ENCODE measurements at regions not wholly inside any gene's neighbourhood (a gene's known extent, or its start where the extent isn't known, plus 50 kb on each side); places are given as distances from the start of the nearest gene placed in this dataset.

- WGBS, 2 experiments (ENCODE audit: extremely low coverage in 1 of 2, insufficient coverage in 1 of 2, insufficient read length in 1 of 2, insufficient replicate concordance in 2 of 2, low coverage in 1 of 2, low lambda C conversion rate in 2 of 2, missing lambda C conversion rate in 1 of 2) = 66% methylated on average over 6 of the region's 6 CpGs; no CpG with 5 or more reads in 1 of the 2 experiments
- no peak overlapping the region for H2AK5ac ChIP-seq (ENCODE audit: low read depth, low read length)
- H3K14ac ChIP-seq (ENCODE audit: insufficient read length) = no peak overlapping the region
- H2BK15ac ChIP-seq (ENCODE audit: low read length) = no peak overlapping the region
- no peak overlapping the region for H2BK20ac ChIP-seq (ENCODE audit: low read length)
- H3K4me2 ChIP-seq (ENCODE audit: insufficient read depth in 1 of 2, low read depth in 2 of 2, low read length in 2 of 2) = no peak overlapping the region
- peaks cover 0 to 7% (median 1%) of the 10 kb centered on the region in 4 experiments; a peak in 4 of 7 replicates for H3K4me1 ChIP-seq (replicated peaks in 1 of 4; ENCODE audit: control insufficient read depth in 3 of 4, insufficient read depth in 4 of 4, low read length in 3 of 4)
- H3K79me2 ChIP-seq (ENCODE audit: control insufficient read depth in 1 of 2, insufficient read depth in 2 of 2, low read length in 2 of 2) = no peaks in the 10 kb centered on the region
- H2BK120ac ChIP-seq (replicated peaks; ENCODE audit: low read depth, low read length) = no peak overlapping the region
- H3K27ac ChIP-seq (ENCODE audit: low read depth, low read length) = no peak overlapping the region
- H2AFZ ChIP-seq (ENCODE audit: low read length) = no peak overlapping the region
- H3K9me3 ChIP-seq (ENCODE audit: insufficient read depth in 2 of 2, low read depth in 1 of 2, low read length in 1 of 2) = peaks cover 3 to 7% of the 10 kb centered on the region in 2 experiments; a peak in 2 of 4 replicates
- H4K5ac ChIP-seq (ENCODE audit: insufficient read length, low read depth, low read length) = no peak overlapping the region
- H3K4me3 ChIP-seq (ENCODE audit: extremely low read depth in 1 of 4, insufficient read depth in 2 of 4, low read depth in 3 of 4, low read length in 4 of 4) = no peak overlapping the region
- ChIA-PET CTCF (ENCODE audit: partially characterized antibody) (interaction anchor here (1.0 to 1.3 kb wide), 2 partner anchors 13 to 24 kb away, joined by 3 to 4 read pairs; no protein-coding TSS in a partner anchor), POLR2A (ENCODE audit: partially characterized antibody) (no interaction called here)
- H3K27me3 ChIP-seq (replicated peaks in 1 of 4; ENCODE audit: control insufficient read depth in 3 of 4, extremely low read depth in 1 of 4, insufficient read depth in 3 of 4, low read length in 3 of 4) = no peaks in the 10 kb centered on the region
- H2BK5ac ChIP-seq (ENCODE audit: low read depth, low read length) = no peak overlapping the region
- peak in 1 of 2 experiments; percentile 46 for DNase-seq (ENCODE audit: low read depth in 1 of 2, low spot score in 2 of 2)
- H4K20me1 ChIP-seq (replicated peaks in 1 of 2; ENCODE audit: control insufficient read depth in 1 of 2, insufficient read depth in 2 of 2, low read length in 2 of 2) = no peaks in the 10 kb centered on the region
- no peak for FAIRE-seq
- H3K23ac ChIP-seq (ENCODE audit: insufficient read length) = no peak overlapping the region
- H3K4ac ChIP-seq (replicated peaks; ENCODE audit: insufficient read length, low read depth, low read length) = no peak overlapping the region
- H3K18ac ChIP-seq (ENCODE audit: extremely low read depth, low read length) = no peak overlapping the region
- no peak overlapping the region for H2BK12ac ChIP-seq (ENCODE audit: low read depth, low read length)
- no peak overlapping the region for H4K91ac ChIP-seq (replicated peaks; ENCODE audit: insufficient read length, low read length)
- H3K36me3 ChIP-seq (ENCODE audit: control insufficient read depth in 2 of 4, insufficient read depth in 4 of 4, low read length in 3 of 4) = no peaks in the 10 kb centered on the region
- no peak overlapping the region for H3K9ac ChIP-seq (replicated peaks in 1 of 4; ENCODE audit: extremely low read depth in 1 of 4, low read depth in 3 of 4, low read length in 3 of 4)
- no peak for TF ChIP-seq EZH2 (IDR thresholded peaks at IDR 0.05; ENCODE audit: low read depth, low read length, severe bottlenecking)
- H3K56ac ChIP-seq (replicated peaks; ENCODE audit: insufficient read length, low read depth, low read length) = no peak overlapping the region
- H4K8ac ChIP-seq (ENCODE audit: extremely low read depth, insufficient read depth, low read length) = no peak overlapping the region
- H3K23me2 ChIP-seq (ENCODE audit: low read depth, low read length) = no peaks in the 10 kb centered on the region
- no peaks in the 10 kb centered on the region for H3K79me1 ChIP-seq (ENCODE audit: low read depth, low read length)
Observed at GRCh38 chr15:100772478-100772877, 107.2 kb upstream of the ALDH1A3 start.

All from H1 (cell line).